ENCODE measurements at regions not wholly inside any gene's neighbourhood (a gene's known extent, or its start where the extent isn't known, plus 50 kb on each side); places are given as distances from the start of the nearest gene placed in this dataset.

- TF ChIP-seq CTCF (IDR thresholded peaks at IDR 0.05) (no peak), EP300 (IDR thresholded peaks at IDR 0.05) (no peak), MYC (IDR thresholded peaks at IDR 0.05; ENCODE audit: borderline replicate concordance, low read length) (no peak), RCOR1 (IDR thresholded peaks at IDR 0.05; ENCODE audit: low read depth, low read length) (no peak), ZC3H11A (IDR thresholded peaks at IDR 0.05) (no peak)
Observed at GRCh38 chr2:199684832-199685231, 166.2 kb downstream of the FTCDNL1 start.

Data from A549 (cell line).